ENCODE measurements at regions not wholly inside any gene's neighbourhood (a gene's known extent, or its start where the extent isn't known, plus 50 kb on each side); places are given as distances from the start of the nearest gene placed in this dataset.
"Not testable (repeated sequence)": the region's sequence is repeated elsewhere in the genome, so short reads cannot be mapped to it uniquely, and the experiment has no call there.

GRCh38 chr4:100034023-100034664, 84.1 kb upstream of the H2AZ1 start:
- no peak for DNase-seq (ENCODE audit: low read depth)

DNA sequence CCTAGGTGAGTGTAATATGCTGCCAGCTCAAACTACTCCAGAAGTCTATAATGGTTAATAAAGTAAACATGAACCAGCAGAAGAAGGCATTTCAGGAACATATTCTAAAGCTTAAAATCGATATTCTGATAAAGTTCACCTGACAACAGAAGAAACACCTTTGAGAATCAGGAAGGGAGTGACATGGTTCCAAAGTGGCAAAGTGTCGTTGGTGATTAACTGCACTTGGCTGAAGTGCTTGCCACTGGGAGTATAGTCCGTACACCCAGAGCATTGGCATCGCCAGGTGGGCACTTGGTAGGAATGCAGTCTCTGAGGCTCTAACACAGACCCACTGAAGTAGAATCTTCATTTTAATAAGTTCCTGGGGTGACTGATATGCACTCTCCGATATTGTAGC, 76.0 kb upstream of the H2AZ1 start:
- DNase-seq (ENCODE audit: low read depth), result no peak

GRCh38 chr4:100023800-100024199, 73.7 kb upstream of the H2AZ1 start:
- no peak for DNase-seq (ENCODE audit: low read depth)

DNA sequence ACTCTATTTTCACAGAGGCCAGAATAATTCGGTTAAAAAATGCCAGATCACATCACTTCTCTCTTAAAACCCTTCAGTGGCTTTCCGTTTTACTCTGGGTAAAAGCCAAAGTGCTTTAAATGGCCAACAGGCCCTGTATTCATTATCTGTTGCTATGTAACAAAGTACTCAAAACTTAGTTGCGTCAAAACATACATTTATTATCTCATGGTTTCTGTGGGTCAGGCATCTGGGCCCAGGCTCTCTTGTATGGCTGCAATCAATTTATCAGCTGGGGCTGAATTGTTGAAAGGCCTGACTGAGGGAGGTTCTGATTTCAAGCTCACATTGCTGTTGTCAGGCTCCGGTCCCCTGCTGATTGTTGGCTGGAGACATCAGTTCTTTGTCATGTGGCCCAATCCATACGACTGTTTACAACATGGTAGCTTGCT, 72.7 kb upstream of the H2AZ1 start:
- DNase-seq (ENCODE audit: low read depth), result no peak

- DNase-seq (ENCODE audit: low read depth), result no peak
Observed at GRCh38 chr4:100019821-100020220, 69.7 kb upstream of the H2AZ1 start.

GRCh38 chr4:100017637-100018310, 67.7 kb upstream of the H2AZ1 start:
- no peak for DNase-seq (ENCODE audit: low read depth)

DNA sequence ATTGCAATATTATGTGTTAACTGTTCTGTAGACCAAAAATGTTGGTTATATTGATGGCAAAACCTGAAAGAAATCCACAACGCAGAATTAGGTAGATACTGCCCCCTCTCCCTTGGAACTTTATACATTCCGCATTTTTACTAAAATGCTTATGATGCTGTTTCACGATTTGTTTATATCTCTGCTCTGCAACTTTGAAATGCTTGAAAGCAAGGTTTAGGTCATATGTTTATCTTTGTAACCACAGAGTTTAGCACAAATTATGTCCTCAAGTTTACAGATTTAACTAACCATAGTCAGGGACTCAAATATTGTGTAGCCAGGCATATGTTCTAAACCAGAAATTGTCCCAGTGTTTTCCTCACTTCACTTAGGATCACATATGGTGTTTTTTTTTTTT, 66.1 kb upstream of the H2AZ1 start:
- no peak for DNase-seq (ENCODE audit: low read depth)

- DNase-seq (ENCODE audit: low read depth), result no peak
Observed at GRCh38 chr4:100014616-100015015, 64.5 kb upstream of the H2AZ1 start.

DNA sequence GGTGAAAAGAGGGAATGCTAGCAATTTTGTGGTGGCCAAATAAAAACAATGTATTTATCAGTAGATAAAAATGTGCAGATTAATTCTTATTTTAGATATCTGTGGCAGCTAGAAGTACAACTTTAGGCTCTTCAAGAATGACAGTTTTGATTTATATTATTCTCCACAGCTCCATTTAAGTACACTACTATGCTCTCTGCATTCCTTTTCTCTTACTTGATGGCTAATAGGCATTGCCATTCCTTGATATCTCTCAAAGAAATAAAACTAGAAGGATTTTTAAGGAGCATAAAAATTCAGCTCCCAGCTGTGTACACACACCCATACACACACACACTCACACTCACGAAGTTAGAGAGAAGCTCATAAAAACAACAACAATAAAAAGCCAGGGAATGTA, 59.4 kb upstream of the H2AZ1 start:
- no peak for DNase-seq (ENCODE audit: low read depth)

DNA sequence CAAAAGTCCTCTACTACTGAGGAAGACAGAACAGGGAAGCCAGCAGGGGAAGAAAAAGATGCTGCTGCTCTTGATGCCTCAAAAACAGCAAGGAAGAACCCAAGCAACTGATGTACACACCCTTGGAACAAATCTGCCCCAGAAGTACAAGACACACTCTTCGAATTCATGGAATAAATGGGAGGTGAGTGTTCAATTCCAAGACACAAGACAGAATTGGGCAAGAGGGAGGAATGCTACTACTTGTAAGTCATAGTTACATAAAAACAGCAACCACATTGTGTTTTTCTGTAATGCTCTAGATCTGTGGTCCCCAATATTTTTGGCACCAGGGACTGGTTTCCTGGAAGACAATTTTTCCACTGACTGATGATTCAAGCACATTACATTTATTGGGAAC, 58.0 kb upstream of the H2AZ1 start:
- DNase-seq (ENCODE audit: low read depth), result no peak

GRCh38 chr4:100006161-100006560, 56.1 kb upstream of the H2AZ1 start:
- DNase-seq (ENCODE audit: low read depth), result not testable (repeated sequence)

All from stimulated activated CD8-positive, alpha-beta memory T cell treated with anti-CD3 and anti-CD28 coated beads, Interleukin-4, amount 100 ng/mL, for 24 hours (primary cell).